Thyroid gland (tissue), 4 donors: ENCODE measurements at regions not wholly inside any gene's neighbourhood (a gene's known extent, or its start where the extent isn't known, plus 50 kb on each side); places are given as distances from the start of the nearest gene placed in this dataset.

Experiments
- POLR2A ChIP-seq, 2 donors: fragments of 450-650 bp; IDR thresholded peaks; one replicate each; pipeline ENCODE4 v1.6.1; 2017; ENCODE audit warnings: antibody characterized with exemption in 2 of 2, mild to moderate bottlenecking in 2 of 2, moderate library complexity in 1 of 2
- TF ChIP-seq, protein P1 (sequence below), 6 experiments: fragments of 200-600 bp in 3 of 6; fragments of 450-650 bp in 3 of 6; sonication (generic) in 3 of 6; IDR thresholded peaks; one replicate each; pipeline ENCODE4 v1.5.1; 2016 to 2019; ENCODE audit warnings: antibody characterized with exemption in 6 of 6, mild to moderate bottlenecking in 2 of 6, inconsistent platforms in 1 of 6, moderate library complexity in 1 of 6

DNA sequence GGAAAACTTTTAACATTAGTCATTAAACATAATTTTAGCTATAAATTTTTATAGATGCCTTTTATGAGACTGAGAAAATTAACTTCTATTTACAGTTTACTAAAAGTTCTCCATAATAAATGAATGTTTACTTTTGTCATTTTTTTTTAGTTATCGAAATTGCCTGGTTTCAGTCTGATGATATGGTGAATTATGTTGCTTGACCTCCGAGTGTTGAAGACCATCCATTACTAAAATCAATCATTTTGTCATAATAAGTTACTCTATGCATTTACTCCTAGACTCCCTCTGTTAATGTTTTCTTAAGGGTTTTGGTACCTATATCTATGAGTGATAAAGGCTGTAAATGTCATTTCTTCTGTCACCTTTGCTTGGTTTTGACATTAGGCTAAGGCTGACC lies 516.0 kb upstream of the ROBO1 start:
- TF ChIP-seq, protein P1, sequence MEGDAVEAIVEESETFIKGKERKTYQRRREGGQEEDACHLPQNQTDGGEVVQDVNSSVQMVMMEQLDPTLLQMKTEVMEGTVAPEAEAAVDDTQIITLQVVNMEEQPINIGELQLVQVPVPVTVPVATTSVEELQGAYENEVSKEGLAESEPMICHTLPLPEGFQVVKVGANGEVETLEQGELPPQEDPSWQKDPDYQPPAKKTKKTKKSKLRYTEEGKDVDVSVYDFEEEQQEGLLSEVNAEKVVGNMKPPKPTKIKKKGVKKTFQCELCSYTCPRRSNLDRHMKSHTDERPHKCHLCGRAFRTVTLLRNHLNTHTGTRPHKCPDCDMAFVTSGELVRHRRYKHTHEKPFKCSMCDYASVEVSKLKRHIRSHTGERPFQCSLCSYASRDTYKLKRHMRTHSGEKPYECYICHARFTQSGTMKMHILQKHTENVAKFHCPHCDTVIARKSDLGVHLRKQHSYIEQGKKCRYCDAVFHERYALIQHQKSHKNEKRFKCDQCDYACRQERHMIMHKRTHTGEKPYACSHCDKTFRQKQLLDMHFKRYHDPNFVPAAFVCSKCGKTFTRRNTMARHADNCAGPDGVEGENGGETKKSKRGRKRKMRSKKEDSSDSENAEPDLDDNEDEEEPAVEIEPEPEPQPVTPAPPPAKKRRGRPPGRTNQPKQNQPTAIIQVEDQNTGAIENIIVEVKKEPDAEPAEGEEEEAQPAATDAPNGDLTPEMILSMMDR (IDR thresholded peaks at IDR 0.05), result no peak
- TF ChIP-seq POLR2A (IDR thresholded peaks at IDR 0.05), result no peak
